ENCODE measurements at regions not wholly inside any gene's neighbourhood (a gene's known extent, or its start where the extent isn't known, plus 50 kb on each side); places are given as distances from the start of the nearest gene placed in this dataset.

DNA sequence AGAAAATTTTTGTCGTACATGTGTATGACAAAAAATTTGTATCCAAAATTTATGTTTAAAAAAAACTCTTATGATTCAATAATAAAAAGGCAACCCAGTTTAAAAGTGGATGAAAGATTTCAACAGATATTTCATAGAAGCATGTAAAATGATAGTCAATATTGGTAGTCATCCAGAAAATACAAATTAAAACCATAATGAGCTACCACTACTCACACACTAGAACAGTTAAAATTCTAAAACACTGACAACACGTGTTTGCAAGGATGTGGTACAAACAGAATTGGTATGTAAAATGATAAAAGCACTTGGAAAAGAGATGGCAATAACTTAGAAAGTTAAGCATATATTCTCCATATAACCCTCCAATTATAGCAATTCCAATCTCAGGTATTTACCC lies 303.0 kb upstream of the NR2F2 start:
- DNase-seq: no peak

DNA sequence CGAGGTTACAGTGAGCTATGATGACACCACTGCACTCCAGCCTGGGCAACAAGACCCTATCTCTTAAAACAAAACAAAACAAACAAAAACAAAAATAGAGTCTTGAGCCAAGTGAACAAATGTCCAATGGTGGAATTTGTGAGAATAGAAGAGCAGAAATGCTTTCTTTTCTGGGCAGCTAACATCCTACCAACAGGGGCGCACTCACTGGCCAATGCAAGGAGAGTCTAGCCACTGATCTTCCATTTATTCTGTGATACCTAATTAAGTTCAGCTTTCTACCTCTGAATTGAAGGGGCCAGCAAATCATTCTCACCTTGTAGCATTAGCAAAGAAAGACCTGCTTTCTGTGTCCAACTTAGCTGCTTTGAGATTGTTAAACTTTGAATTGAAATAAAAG lies 301.9 kb upstream of the NR2F2 start:
- DNase-seq: no peak

DNA sequence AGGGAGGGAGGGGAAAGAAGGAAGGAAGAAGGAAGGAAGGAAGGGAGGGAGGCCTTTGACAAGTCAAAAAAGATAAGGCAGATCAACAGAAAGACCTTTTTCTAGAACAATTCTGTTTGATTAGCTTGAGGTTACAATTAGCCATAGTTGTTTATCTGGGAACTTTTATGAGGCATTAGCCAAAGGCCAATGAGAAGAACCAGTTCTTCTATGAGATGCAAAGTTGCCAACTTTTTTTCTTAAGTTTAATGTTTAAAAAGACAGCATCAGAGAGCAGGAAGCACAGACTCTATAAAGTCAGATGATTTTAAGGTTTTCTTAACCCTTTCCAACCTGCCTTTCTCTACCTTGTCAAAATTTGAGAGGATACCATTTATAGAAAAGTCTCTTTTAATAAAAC lies 301.3 kb upstream of the NR2F2 start:
- no peak for DNase-seq

DNA sequence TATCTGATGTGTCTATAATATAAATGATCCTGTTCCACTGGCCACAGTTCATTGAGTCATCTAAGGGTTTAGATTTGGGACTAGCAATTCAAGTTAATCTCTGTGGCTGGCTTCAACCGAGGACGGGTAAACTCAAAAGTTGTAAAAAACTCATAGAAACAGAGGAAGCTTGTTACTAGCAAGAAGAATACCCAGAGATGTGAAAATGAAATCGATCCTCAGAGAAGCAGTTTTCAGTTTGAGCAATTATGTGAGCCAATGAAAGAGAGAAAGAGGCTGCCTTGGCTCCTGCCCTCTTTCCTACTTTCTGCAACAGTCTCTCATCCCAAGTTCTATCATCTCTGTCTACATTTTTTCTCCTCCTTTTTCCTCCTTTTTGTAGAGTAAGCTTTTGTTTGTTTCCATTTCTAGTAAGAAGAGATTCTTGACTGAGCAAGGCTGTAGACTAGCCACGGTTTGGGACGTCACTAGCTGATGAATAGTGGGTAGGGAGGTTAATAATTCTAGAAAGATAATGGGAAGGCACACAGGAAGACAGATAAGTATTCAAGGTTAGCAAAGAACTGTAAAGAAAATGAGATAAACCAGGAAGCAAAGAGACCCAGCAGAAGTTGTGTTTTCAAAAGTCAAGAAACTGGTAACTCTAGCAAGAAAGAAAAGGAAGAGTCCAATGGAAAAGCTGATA lies 298.9 kb upstream of the NR2F2 start:
- no peak for DNase-seq

DNA sequence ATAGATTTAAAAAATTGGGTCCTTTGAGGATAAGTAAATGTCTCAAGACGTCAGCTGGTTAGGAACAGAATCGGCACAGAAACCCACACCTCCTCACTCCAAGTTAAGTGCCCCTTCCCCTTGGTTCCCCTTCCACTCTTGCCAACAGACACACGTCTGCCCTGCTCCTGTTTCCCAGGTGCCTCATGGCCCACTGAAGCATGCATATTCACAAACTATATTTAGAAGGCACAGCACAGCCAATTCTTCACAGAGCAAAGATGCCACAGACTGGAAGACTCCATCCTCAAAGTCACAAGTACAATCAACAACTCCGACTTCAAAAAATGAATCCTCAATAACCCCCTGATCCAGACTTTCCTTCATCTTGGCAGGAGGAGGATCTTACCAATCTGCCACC lies 295.4 kb upstream of the NR2F2 start:
- no peak for DNase-seq

DNA sequence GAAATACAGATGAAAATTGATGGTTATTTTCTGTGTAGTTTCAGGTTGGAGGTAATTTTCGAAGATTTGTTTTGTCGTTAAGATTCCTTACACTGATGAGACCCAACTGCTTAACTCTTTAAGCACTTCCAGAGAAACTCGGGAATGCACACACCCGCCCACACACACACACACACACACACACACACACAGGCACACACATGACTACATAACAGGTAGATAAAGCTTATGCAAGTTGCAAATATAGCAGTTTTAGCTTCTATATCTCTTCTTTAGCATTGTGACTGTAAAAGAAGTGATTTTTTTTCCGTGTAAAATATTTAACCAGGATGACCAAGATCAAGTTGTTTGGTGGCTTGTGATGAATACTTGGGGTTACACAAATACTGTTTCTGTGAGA lies 294.9 kb upstream of the NR2F2 start:
- DNase-seq: no peak

DNA sequence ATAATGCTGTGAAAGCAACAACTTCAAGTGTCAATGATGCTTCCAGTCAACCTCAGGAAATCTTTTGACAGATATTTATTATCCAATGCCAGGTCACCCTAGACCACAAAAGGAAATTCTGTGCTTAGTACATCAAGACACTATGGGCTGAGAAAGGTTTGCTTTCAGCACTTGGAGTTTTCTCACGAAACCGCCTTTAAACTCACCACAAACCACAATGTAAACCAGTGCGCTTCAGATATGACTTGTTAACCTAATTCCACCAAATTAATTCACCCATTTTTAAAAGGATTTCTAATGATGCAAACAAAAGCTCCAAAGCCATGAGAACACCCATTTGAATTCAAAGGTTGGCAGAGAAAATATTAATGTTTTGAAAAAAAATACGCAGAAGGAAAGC lies 292.9 kb upstream of the NR2F2 start:
- no peak for DNase-seq

DNA sequence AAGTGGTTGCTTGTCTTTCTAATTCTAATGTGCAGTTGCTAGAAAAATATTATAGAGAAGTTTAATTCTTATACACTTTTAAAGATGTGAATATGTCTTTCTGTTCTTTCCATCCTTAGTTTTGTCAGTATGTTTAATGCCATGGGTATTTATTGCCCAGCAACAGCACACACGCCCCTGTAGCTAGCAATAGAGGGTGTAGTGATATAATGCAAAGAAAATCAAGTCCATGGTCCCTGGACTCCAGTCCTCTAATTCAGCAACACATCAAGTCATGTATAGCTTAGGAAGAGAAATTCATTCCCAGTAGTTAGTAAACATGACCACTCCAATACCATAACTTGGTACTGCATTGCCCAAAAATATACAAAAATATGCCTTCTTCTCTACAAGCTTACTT lies 292.4 kb upstream of the NR2F2 start:
- no peak for DNase-seq

DNA sequence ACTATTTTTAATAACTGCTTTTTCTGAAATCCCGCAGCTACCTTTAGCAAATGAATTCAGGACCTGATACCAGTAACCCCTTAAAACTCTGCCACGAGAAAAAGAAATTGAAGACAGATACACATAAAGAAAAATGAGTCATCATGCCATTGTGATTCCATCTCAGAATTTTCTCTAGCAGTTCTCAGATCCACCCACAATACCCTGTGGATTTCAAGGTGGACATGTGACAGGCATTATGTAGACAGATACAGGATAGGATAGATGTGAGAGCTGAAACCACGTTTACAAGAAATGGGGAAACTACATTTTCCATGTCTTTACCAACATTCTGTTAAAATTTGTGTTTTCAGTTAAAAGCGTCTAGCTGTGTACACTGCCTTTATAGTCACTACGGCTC lies 291.9 kb upstream of the NR2F2 start:
- no peak for DNase-seq

DNA sequence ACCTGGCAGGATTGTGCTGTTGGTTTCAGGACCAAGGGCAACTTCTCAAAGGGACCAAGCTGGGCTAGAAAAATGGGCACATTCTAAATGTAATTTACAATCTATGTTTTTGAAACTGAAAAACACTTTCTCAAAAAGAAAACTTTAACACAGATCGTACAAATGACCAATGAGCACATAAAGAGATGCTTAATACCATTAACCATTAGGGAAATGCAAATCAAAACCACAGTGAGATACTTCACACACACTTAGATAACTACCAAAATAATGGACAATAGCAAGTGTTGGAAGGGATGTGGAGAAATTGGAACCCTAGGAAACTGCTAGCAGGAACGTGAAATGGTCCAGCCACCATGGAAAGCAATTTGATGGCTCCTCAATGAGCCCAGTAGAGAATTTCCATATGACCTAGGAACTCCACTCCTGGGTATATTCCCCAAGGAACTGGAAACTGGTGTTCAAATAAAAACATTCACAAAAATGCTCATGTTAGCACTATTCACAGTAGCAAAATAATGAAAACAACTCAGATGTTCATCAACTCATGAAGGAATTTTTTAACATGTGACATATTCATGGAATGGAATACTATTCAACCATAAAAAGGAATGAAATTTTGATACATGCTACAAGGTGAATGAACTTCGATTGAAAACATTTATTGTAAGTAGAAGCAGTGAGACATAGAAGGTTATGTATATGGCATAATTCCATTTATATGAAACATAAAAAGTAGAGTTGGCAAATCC lies 288.3 kb upstream of the NR2F2 start:
- no peak for DNase-seq

DNA sequence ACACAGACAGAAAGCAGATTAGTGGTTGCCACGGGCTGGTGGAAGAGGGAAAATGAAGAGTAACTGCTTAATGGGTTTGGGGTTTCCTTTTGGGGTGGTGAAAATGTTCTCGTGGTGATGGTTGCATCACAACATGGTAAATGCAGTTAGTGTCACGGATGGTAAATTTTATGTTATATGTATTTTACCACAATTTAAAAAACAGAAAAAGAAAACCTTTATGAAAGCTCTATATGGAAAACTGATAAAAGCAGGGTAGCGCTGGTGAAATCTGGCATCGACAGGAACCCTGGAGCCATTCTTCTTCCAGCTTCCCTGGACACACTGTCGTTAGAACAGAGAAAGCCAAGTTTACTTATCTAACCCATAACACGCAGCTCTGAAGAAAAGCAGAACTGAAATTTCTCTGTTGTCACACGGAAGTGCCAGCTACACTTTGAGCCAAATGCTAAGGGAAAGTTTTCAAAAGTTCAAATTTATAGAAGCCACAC lies 287.7 kb upstream of the NR2F2 start:
- DNase-seq: peak; percentile 28

DNA sequence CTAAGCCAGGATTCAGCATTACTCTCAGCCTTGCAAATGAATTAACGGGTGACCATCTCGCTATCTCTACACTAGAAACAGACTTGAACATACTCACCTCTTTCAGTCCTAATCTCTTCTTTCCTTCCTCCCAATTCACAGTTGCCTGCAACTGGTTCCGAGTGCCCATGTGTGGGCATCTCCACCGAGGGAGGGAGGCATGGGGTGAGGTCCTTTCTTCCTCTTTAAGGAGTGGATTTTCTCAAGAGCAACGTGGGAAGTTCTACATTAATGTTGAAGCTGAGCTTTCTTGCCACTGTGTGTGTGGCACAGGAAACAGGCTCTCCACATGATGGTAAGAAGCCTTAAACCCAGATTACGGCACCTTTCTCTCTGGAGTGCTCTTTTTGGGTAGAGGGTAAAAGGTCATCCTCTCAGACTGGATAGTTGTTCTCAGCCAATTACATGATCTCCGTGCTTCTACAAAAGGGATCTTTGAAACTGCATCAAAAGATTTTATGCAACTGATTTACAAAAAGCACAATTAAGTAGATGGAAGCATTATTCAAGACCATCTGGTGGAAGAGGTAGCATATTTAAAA lies 286.8 kb upstream of the NR2F2 start:
- no peak for DNase-seq

DNA sequence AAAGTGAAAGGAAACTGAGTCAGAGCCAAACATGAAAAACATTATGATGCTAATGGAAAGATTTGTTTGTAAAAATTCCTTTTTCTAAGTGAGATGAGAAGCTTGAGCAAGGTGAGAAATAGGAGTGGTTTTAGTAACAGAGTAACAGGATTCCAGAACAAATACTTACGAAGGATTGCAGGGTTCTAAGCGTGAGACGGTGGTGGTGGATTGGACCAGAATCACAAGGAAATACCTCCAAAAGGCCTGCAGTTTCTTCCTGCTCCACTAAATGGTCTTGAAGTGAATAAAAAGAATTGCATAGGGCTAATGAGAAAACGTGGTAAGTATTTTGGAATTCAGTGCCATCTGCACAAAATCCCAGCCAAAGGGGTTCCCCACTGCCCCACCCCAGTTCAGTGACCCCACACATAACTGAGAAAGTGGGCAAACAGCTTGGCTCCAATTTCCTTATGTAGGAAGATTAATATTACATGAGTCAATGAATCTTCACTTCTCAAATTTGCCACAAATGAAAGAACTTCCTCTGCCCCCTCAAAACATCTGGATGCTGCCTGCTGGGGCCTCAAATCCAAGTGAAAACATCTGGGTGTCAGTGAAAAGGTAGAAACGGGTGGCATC lies 283.8 kb upstream of the NR2F2 start:
- DNase-seq: no peak

DNA sequence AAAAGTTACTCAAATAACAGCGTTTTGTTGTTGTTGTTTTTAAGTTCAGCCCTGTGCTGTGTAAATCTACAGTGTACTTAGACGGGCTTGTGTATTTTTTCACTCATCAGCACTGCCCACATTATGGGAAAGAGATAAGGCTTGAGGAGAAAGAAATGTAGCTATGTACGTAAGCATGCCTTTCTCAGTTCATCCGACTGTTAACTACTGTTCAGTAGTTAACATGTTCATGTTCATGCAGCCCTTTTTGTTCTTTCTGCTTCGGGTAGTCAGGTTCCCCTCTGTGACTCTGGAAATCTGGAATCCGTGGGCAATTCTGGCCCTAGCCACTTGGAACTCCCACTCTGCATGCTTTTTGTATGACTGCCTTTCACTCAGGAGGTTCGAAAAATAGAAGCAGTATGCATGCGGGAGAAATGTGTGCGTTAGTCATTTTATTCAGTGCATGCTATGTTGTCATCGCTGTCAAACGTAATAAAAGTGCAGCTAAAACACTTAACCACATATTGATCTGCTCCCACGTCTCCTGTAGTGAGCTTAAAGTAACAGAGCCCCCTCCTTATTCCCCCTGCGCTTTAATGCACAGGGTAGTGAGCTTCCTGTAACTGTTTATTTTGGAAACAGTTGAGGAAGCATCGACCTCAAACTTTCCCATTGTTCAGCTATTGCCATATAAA lies 283.1 kb upstream of the NR2F2 start:
- DNase-seq: no peak

DNA sequence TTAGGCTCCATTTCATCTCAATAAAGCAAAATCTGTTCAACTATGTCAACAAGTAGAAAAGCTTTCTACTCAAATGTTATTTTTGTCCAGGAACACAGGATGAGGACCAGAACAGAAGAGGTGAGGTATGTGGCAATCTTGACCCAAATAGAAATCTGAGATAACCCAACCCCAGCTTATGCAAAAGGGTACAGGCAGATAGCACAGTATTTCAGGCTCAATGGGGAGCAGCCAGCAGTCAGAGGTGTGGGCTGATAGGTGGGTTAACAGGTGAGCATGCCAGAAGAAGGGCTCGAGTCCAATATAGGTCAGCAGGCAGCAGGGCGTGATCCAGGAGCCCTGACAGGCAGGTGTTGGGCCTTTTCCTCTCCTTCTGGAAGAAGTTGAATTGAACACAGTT lies 281.2 kb upstream of the NR2F2 start:
- no peak for DNase-seq

DNA sequence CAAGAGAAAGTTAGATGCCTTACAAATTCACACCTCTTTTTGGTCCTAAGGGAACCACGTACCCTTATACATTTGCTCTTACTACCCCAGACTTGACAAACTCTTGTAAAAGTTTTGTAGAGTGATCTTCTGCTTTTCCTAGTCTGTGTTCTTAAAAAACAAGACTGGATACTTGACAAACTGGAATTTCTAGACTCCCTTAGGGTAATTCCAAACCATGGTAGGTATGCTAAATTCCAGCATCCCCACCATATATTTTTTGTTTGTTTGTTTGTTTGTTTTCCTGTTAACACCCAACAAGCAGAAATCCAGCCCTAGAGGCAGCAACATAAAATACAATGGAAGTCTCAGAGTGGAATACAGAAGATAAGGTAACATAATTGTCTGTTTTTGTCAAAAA lies 280.7 kb upstream of the NR2F2 start:
- DNase-seq: no peak

DNA sequence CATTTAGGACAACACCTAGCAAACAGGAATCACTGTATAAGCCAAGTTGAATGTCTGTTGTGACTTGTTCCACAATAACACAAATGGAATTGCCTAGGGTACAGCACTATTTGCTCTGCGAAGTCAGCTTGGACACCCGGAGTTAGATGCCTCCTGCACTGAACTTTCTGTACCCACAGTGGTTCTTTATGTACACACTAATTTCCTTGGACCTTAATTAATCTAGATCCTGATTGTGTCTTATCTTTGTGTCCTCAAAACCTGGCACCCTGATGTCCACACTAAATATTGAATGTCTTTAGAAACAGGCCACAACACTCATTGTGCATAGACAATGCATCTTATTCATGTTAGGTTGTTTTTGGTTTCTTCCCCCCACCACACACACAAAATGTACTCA lies 278.9 kb upstream of the NR2F2 start:
- DNase-seq: no peak

DNA sequence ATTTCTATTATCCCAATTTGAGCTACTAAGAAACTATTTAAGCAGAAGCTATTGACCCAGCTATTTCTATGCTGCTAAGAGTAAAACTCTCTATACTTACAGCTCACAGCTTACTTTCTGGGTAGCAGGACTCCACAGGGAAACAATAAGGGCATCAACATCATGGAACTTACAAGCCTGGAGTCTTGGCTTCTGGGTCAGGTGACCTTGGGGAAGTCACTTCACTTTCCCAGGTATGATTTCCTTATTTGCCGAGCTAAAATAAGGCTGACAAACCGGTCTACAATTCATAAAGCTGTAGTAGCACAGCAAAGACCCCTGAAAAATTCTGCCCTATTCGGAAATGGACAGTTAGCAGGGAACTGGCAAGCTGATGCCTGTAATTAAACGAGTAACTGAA lies 278.3 kb upstream of the NR2F2 start:
- no peak for DNase-seq

DNA sequence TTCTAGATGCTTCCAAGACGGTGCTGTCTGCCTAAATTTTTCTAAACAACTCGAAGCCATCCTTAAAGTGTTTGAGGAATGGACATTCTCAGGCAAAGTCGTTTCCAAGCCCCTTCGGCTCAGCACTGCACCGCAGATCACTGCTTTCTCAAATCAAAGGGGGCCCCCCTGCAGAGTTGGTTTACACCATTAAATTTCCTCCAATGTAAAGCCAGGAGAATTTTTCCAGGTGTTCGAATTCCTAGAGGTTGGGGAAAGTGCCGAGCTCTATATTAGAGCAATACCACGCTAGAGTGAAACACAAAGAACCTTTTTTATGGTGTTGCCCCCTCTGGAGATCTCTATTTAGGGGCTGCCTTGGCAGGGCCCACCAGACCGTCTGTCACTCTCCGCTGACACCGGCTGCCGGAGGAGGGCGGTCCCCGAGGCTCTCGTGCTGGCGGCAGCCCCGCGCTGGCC lies 277.9 kb upstream of the NR2F2 start:
- no peak for DNase-seq

DNA sequence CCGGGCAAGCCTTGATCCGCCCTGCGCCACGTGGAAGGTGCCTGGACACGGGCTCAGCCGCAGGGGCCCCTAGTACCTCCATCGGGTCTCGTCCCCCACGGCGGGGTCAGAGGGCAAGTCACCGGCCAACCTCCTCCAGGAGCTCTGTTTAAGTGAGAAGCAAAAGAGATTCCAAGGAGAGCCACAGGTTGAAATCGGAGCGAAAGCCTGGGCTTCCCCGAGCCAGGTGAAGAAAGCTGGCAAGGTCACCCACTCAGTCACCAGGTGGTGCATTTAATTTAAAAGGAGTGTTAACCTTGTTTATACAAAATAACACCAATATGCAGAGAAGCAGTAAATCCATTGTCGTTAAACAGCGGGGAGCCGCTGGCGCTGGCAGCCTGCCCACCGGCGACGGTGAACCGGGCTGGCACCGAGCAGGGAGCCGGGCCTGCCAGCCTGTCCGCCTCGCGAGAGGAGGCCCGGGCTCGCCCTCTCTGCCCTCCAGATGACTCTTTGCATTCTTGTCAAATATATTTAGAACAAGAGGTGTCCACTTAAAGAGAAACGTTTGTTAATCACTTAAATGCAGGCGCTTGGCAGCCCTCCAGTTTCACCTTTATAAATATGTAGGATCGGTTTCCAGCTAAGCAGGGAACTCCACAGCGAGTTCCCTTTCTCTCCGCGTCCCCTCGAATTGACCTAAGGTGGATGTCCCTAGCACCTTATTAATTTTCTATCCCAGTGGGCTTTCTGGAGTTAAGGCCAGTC lies 277.3 kb upstream of the NR2F2 start:
- DNase-seq: peak; percentile 72

DNA sequence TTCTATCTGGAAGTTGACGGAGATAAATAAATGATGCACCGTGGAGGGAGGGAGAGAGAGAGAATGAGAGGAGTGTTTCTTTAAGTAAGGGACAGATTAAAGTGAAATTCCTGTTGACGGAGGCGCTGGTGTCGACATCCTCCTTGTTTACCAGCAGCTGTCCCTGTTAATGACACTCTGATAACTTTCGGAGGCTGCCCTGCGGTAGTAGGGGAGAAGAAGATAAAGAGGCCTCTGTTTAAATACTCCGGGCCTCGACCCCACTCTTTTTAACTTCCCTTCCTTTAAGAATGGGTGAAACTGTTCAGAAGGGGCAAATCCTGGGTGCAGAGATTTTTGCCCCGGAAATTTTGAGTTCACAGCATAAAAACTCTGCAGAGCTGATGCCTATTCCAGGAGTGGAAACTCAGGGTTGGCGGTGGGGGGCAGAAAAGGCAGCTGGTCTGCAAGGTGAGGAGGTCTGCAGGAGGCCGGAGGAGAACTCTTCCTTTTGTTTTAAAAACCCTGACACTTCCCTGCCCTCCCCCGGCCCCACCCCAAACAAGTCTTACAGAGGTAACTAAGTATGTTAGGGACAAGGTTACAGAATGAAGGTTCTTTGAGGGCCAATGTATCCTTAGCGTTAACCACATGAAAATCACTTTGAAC lies 276.6 kb upstream of the NR2F2 start:
- peak; percentile 16 for DNase-seq

DNA sequence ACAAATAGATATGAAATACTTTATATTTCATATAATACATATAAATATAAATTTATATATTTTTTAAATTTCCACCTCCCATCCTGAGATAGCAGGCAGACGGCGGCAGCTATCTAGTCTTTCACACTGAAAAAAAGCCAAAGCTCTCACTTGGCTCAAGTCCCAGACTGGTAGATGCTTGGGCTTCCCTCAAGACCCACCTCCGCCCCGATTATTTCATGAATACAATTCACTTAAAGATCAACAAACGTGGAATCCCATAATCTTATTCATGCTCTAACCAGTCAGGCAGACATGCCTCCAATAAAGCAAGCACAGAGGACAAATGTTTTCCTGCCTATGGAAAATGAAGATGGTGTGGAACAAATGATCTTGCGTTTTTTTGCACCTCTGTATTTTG lies 275.9 kb upstream of the NR2F2 start:
- DNase-seq: peak; percentile 6
